ENCODE measurements at regions not wholly inside any gene's neighbourhood (a gene's known extent, or its start where the extent isn't known, plus 50 kb on each side); places are given as distances from the start of the nearest gene placed in this dataset.
A peak's percentile ranks its signal among the peaks of the same experiment; 100 is the strongest.
"Not testable (repeated sequence)": the region's sequence is repeated elsewhere in the genome, so short reads cannot be mapped to it uniquely, and the experiment has no call there.

DNA sequence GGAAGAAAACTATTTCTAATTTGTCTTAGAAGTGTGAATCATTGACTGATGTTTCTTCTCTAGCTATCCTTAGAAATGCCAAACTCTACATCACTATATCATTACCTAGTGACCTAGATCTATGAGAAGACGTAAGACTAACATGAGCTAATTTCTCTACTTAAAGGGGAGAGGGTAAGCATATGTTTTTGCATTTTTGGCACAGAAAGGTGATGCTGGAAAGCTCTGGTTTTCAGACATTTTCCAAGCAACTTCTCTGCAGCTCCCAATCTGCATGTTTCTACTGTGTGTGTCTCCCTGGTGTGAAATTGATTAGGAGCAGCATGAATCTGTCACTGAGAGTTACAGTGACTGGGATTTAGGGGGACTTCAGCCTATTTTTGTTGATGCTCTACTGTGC lies 235.2 kb upstream of the LINC00305 start:
- DNase-seq, result no peak

- DNase-seq, result no peak
These were observed 231.2 kb upstream of the LINC00305 start for GRCh38 chr18:64380117-64380516.

- DNase-seq, result no peak
These were observed 230.8 kb upstream of the LINC00305 start for GRCh38 chr18:64379662-64380061.

DNA sequence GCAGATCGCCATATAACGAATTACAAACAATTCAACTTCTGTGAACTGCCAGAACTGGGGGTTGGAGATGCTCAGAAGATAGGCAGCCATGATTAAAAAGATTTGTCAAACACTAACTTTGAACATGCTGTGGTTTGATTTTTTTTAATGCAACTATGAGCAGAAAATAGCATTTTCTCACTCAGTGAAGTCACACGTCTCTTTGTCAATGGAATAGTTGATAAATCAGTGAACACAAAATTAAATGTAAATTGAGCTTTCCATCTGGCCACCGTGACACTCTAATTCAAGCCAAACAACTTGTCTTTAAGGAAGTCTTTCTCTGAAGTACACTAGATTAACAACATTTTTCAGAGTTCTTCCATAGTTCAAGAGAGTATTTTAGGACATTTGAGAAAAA lies 228.6 kb upstream of the LINC00305 start:
- no peak for DNase-seq

DNA sequence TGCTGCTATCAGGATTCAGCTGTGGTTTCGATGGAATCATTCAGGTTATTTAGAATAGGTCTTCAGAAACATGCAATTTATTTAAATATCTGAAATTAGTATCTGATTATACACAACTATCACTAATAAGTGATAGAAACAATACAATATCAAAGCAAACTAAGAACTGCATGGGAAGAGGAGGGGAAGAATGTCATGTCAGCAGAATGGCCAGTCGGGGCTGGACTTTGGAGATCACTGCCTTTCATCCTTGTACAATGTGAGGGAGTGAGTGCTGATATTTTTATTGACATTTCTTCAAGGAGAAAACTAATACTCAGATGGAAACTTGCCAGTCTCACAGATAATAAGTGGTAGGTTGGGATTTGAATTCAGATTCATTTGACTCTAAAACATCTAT lies 224.0 kb upstream of the LINC00305 start:
- no peak for DNase-seq

- not testable (repeated sequence) for DNase-seq
These were observed 221.0 kb upstream of the LINC00305 start for GRCh38 chr18:64369830-64370440.

- no peak for DNase-seq
These were observed 216.2 kb upstream of the LINC00305 start for GRCh38 chr18:64365106-64365505.

DNA sequence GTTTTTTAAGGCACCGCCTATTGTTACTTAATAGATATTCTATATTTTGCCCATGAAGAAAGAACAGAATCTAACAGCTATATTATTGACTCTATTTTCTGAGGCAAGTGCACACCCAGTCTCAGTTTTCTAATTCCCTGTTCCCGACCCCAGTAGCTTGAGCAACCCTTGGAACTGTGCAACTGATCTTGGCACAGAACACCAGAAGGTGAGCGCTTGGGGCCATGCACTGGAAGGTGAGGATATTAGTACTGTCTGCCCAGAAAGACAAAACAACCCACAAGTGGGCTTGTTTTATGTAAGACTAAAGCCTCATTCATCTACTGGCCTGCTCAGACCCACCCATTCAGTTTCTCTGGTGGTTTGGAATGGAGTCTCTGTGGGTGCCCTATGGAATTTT lies 188.8 kb upstream of the LINC00305 start:
- DNase-seq, result no peak

- DNase-seq, result no peak
These were observed 188.1 kb upstream of the LINC00305 start for GRCh38 chr18:64337018-64337417.

GRCh38 chr18:64334748-64335147 lies 185.9 kb upstream of the LINC00305 start:
- DNase-seq, result no peak

GRCh38 chr18:64333584-64333983 lies 184.7 kb upstream of the LINC00305 start:
- no peak for DNase-seq

- no peak for DNase-seq
These were observed 183.9 kb upstream of the LINC00305 start for GRCh38 chr18:64332835-64333234.

GRCh38 chr18:64331419-64331818 lies 182.5 kb upstream of the LINC00305 start:
- no peak for DNase-seq

GRCh38 chr18:64330931-64331330 lies 182.0 kb upstream of the LINC00305 start:
- DNase-seq, result peak; percentile 40

DNA sequence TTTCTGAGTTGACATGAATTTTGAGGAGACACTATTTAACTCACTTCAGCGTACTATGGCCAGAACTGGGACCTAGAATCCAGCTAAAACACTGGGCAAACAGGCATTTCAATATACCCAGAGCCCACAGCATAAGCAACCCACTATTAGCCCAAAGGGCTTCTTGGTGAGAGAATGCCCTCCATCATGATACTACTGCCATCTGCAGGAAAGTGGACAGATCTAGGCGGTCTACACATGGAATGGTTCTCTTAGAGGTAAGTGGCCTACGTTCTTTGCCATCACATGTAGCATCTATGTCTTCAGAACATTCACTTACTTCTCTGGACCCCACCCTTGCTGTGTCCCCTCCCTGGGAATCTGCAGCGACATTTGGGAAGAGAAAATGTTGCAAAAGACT lies 181.3 kb upstream of the LINC00305 start:
- DNase-seq, result peak; percentile 20

GRCh38 chr18:64322189-64322588 lies 173.3 kb upstream of the LINC00305 start:
- no peak for DNase-seq

GRCh38 chr18:64318547-64318946 lies 169.7 kb upstream of the LINC00305 start:
- DNase-seq, result no peak

GRCh38 chr18:64311859-64312258 lies 163.0 kb upstream of the LINC00305 start:
- no peak for DNase-seq

DNA sequence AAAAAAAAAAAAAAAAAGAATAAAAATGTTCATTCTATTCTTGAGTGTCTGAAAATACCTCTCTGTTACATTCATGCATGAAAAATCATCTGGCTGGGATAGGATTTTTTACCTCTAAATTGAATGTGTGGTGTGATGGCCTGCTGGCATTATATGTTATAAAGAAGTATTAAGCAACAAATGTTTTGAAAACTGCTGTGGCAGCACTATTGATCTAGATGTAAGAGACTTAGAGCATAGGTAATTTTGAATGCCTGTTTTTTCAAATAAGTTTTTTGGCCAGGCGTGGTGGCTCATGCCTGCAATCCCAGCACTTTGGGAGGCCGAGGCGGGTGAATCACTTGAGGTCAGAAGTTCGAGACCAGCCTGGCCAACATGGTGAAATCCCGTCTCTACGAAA lies 147.0 kb upstream of the LINC00305 start:
- DNase-seq, result no peak

GRCh38 chr18:64294967-64295366 lies 146.1 kb upstream of the LINC00305 start:
- no peak for DNase-seq

DNA sequence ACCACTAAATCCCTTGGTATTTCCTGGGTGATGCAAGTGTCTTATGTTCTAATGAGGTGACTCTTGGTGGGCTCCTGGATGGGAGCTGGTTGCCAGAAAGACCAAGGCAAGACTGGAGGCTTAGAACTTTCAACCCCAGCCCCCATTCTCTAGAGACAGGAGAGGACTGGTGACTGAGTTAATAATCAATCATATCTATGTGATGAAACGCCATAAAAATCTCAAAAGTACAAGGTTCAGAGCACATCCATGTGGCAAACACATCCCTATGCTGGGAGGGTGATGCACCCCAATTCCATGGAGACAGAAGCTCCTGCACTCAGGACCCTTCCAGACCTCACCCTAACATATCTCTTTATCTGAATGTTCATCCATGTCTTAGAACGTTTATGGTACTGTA lies 139.5 kb upstream of the LINC00305 start:
- no peak for DNase-seq

- DNase-seq, result no peak
These were observed 139.0 kb upstream of the LINC00305 start for GRCh38 chr18:64287926-64288325.

GRCh38 chr18:64283059-64283458 lies 134.2 kb upstream of the LINC00305 start:
- DNase-seq, result no peak

GRCh38 chr18:64278026-64278425 lies 129.1 kb upstream of the LINC00305 start:
- no peak for DNase-seq

- no peak for DNase-seq
These were observed 127.6 kb upstream of the LINC00305 start for GRCh38 chr18:64276311-64277090.
